Mesenchymal stem cell (in vitro differentiated cells and primary cell): ENCODE measurements at regions not wholly inside any gene's neighbourhood (a gene's known extent, or its start where the extent isn't known, plus 50 kb on each side); places are given as distances from the start of the nearest gene placed in this dataset.

Experiments used
- DNase-seq: peaks from one replicate; pipeline ENCODE4 v3.0.0-alpha.2; 2013
- H2AFZ ChIP-seq: one replicate; pipeline ENCODE4 v1.6.1; 2013; ENCODE audit warnings: low read depth, mild to moderate bottlenecking, control low read depth, inconsistent platforms, low read length, moderate library complexity
- H2AK5ac ChIP-seq: 2 replicates; pipeline ENCODE4 v1.6.1; 2013; ENCODE audit warnings: low read length, moderate library complexity, mild to moderate bottlenecking, inconsistent platforms; ENCODE audit not compliant: severe bottlenecking
- H2BK120ac ChIP-seq: one replicate; pipeline ENCODE4 v1.6.1; 2013; ENCODE audit warnings: low read depth, mild to moderate bottlenecking, inconsistent platforms, low read length, moderate library complexity
- H2BK12ac ChIP-seq, 2 experiments: one replicate each; pipeline ENCODE4 v1.6.1; 2013; ENCODE audit warnings: inconsistent platforms in 2 of 2, low read length in 2 of 2, mild to moderate bottlenecking in 2 of 2, moderate library complexity in 2 of 2, control low read depth in 1 of 2
- H2BK15ac ChIP-seq: one replicate; pipeline ENCODE4 v1.6.1; 2013; ENCODE audit warnings: mild to moderate bottlenecking, low read depth, inconsistent platforms; ENCODE audit not compliant: poor library complexity, severe bottlenecking
- H2BK5ac ChIP-seq: 2 replicates; pipeline ENCODE4 v1.6.1; 2013; ENCODE audit warnings: low read depth, mild to moderate bottlenecking, low read length, control low read depth, inconsistent platforms; ENCODE audit not compliant: poor library complexity, severe bottlenecking
- H3K14ac ChIP-seq, 2 experiments: one replicate each; pipeline ENCODE4 v1.6.1; 2013; ENCODE audit warnings: inconsistent platforms in 2 of 2, low read length in 2 of 2, control low read depth in 1 of 2, mild to moderate bottlenecking in 1 of 2, moderate library complexity in 1 of 2
- H3K18ac ChIP-seq, 2 experiments: one replicate each; pipeline ENCODE4 v1.6.1; 2013; ENCODE audit warnings: inconsistent platforms in 2 of 2, low read length in 2 of 2, control low read depth in 1 of 2, low read depth in 1 of 2, mild to moderate bottlenecking in 1 of 2
- H3K23ac ChIP-seq, 2 experiments: one replicate each; pipeline ENCODE4 v1.6.1; 2013; ENCODE audit warnings: inconsistent platforms in 2 of 2, low read length in 2 of 2, mild to moderate bottlenecking in 2 of 2, moderate library complexity in 2 of 2, control low read depth in 1 of 2
- H3K27ac ChIP-seq: 2 replicates; pipeline ENCODE4 v1.5.1; 2013; ENCODE audit warnings: mild to moderate bottlenecking, moderate library complexity, low read length, control low read depth, inconsistent platforms; ENCODE audit not compliant: poor library complexity, severe bottlenecking
- H3K27me3 ChIP-seq, 2 experiments: 2 replicates each; pipeline versions ENCODE4 v1.6.1 to v1.7.0; 2013; ENCODE audit warnings: low read length in 2 of 2, mild to moderate bottlenecking in 2 of 2, moderate library complexity in 2 of 2, control low read depth in 1 of 2, inconsistent platforms in 1 of 2; ENCODE audit not compliant: control insufficient read depth in 1 of 2, insufficient read depth in 1 of 2
- H3K36me3 ChIP-seq, 2 experiments: 2 replicates each; pipeline versions ENCODE4 v1.6.1 to v1.7.0; 2013; ENCODE audit warnings: low read length in 2 of 2, control low read depth in 1 of 2, inconsistent platforms in 1 of 2, low read depth in 1 of 2, mild to moderate bottlenecking in 1 of 2; ENCODE audit not compliant: insufficient read depth in 2 of 2, control insufficient read depth in 1 of 2
- H3K4ac ChIP-seq, 2 experiments: one replicate each; pipeline ENCODE4 v1.6.1; 2013; ENCODE audit warnings: inconsistent platforms in 2 of 2, low read length in 2 of 2, mild to moderate bottlenecking in 2 of 2, moderate library complexity in 2 of 2, control low read depth in 1 of 2, low read depth in 1 of 2
- H3K4me1 ChIP-seq: 2 replicates; pipeline ENCODE4 v1.6.1; 2013; ENCODE audit warnings: low read depth, low read length, control low read depth; ENCODE audit not compliant: control insufficient read depth, insufficient read depth
- H3K4me2 ChIP-seq: 2 replicates; pipeline ENCODE4 v1.6.1; 2013; ENCODE audit warnings: low read length, mild to moderate bottlenecking, inconsistent platforms; ENCODE audit not compliant: poor library complexity, severe bottlenecking
- H3K4me3 ChIP-seq, 2 experiments: 2 replicates each; pipeline versions ENCODE4 v1.5.1 to v1.7.0; 2013; ENCODE audit warnings: low read length in 2 of 2, mild to moderate bottlenecking in 2 of 2, control low read depth in 1 of 2, low read depth in 1 of 2; ENCODE audit not compliant: insufficient read depth in 1 of 2
- H3K79me1 ChIP-seq: replicated peaks from 2 replicates; pipeline ENCODE4 v1.6.1; 2013; ENCODE audit warnings: mild to moderate bottlenecking, control low read depth, low read length, inconsistent platforms; ENCODE audit not compliant: poor library complexity, severe bottlenecking
- H3K9ac ChIP-seq: 2 replicates; pipeline ENCODE4 v1.7.0; 2013; ENCODE audit warnings: mild to moderate bottlenecking, low read length, moderate library complexity
- H3K9me3 ChIP-seq: 2 replicates; pipeline ENCODE4 v1.7.0; 2013; ENCODE audit warnings: mild to moderate bottlenecking, low read length; ENCODE audit not compliant: control insufficient read depth
- H4K8ac ChIP-seq: one replicate; pipeline ENCODE4 v1.6.1; 2013; ENCODE audit warnings: inconsistent platforms, mild to moderate bottlenecking, low read length, moderate library complexity
- H4K91ac ChIP-seq: one replicate; pipeline ENCODE4 v1.6.1; 2013; ENCODE audit warnings: mild to moderate bottlenecking, low read length, inconsistent platforms
- WGBS: methylation state at CpG from one replicate; pipeline ENCODE4 v1.1.7; 2013; ENCODE audit warnings: mixed read lengths; 5-methylcytosine and 5-hydroxymethylcytosine counted together

- H3K4me1 ChIP-seq, result no peaks in the 10 kb centered on the region
- H4K91ac ChIP-seq, result no peak overlapping the region
- H2BK12ac ChIP-seq, result no peak overlapping the region
- no peaks in the 10 kb centered on the region for H3K36me3 ChIP-seq
- no peak overlapping the region for H2BK120ac ChIP-seq
- H3K4ac ChIP-seq, result no peak overlapping the region
- H3K79me1 ChIP-seq, result no peaks in the 10 kb centered on the region
- no peak overlapping the region for H2AFZ ChIP-seq
- H3K9ac ChIP-seq, result no peak overlapping the region
- H3K4me3 ChIP-seq, result no peak overlapping the region
- H3K27me3 ChIP-seq, result peaks cover 5 to 34% of the 10 kb centered on the region in 2 experiments
- H2BK5ac ChIP-seq, result no peak overlapping the region
- H3K23ac ChIP-seq, result no peak overlapping the region
- no peak overlapping the region for H3K4me2 ChIP-seq
- no peak for DNase-seq
- no CpG with 5 or more reads among the region's 1 CpG for WGBS
- no peak overlapping the region for H2BK15ac ChIP-seq
- no peak overlapping the region for H2AK5ac ChIP-seq
- no peaks in the 10 kb centered on the region for H3K9me3 ChIP-seq
- H3K14ac ChIP-seq, result no peak overlapping the region
- H3K18ac ChIP-seq, result no peak overlapping the region
- H4K8ac ChIP-seq, result no peak overlapping the region
- H3K27ac ChIP-seq, result no peak overlapping the region
These were observed 172.3 kb upstream of the TBCA start for GRCh38 chr5:77948476-77948875.

- H2AK5ac ChIP-seq, result no peak overlapping the region
- no peak overlapping the region for H4K8ac ChIP-seq
- H2BK12ac ChIP-seq, result no peak overlapping the region
- no peak overlapping the region for H3K4ac ChIP-seq
- no peak overlapping the region for H3K23ac ChIP-seq
- H3K18ac ChIP-seq, result no peak overlapping the region
- H3K79me1 ChIP-seq, result no peaks in the 10 kb centered on the region
- no peak overlapping the region for H2AFZ ChIP-seq
- H3K27ac ChIP-seq, result no peak overlapping the region
- H2BK15ac ChIP-seq, result no peak overlapping the region
- H3K27me3 ChIP-seq, result peaks cover 5 to 31% of the 10 kb centered on the region in 2 experiments
- DNase-seq, result no peak
- H4K91ac ChIP-seq, result no peak overlapping the region
- no peak overlapping the region for H3K4me2 ChIP-seq
- H3K9me3 ChIP-seq, result no peaks in the 10 kb centered on the region
- H3K4me3 ChIP-seq, result no peak overlapping the region
- H2BK5ac ChIP-seq, result no peak overlapping the region
- H3K9ac ChIP-seq, result no peak overlapping the region
- no peak overlapping the region for H2BK120ac ChIP-seq
- H3K14ac ChIP-seq, result no peak overlapping the region
- H3K4me1 ChIP-seq, result no peaks in the 10 kb centered on the region
- H3K36me3 ChIP-seq, result no peaks in the 10 kb centered on the region
- WGBS, result 84% methylated on average over 6 of the region's 7 CpGs
These were observed 170.9 kb upstream of the TBCA start for GRCh38 chr5:77947041-77947428.

DNA sequence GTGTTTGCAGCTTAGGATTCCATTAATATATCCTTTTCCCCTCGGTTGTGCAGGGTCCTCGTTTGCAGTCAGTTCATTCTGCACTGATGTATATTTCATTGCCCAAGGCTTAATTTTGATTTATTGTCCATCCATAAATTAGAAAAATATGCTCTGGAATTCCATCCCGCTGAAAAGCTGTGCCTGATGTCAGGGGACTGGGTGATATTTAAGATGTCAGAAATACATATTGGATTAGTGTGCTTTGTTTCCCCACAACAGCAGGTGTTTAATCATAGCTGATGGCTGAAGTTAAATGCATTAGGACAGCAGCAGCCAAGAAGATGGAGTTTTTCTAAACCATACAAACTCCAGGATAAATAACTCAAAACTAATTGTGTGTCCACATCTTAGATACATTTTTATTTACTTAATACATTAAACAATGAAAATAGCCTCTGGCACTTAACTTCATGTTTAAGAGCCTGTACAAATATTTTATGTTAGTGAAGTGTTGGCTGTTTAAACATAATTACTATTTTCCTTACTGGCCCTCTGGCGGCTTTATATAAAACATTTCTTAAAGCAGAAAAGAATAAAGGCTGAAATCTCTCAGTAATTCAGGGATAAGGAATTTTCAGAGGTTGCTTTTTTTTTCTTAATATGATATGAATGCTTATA lies 170.4 kb upstream of the TBCA start:
- Histone ChIP-seq H3K14ac (no peak overlapping the region), H3K4me3 (no peak overlapping the region), H3K18ac (no peak overlapping the region), H3K9ac (no peak overlapping the region), H2BK5ac (no peak overlapping the region), H3K79me1 (no peaks in the 10 kb centered on the region), H3K36me3 (no peaks in the 10 kb centered on the region), H3K4me1 (no peaks in the 10 kb centered on the region), H3K23ac (no peak overlapping the region), H4K91ac (no peak overlapping the region), H2AK5ac (no peak overlapping the region), H3K4ac (no peak overlapping the region), H4K8ac (no peak overlapping the region), H3K9me3 (no peaks in the 10 kb centered on the region), H2BK15ac (no peak overlapping the region), H2BK120ac (no peak overlapping the region), H3K27ac (no peak overlapping the region), H3K4me2 (no peak overlapping the region), H2BK12ac (no peak overlapping the region), H2AFZ (no peak overlapping the region), H3K27me3 (peaks cover 5 to 28% of the 10 kb centered on the region in 2 experiments)
- WGBS, result 64% methylated on average over 3 of the region's 4 CpGs
- DNase-seq, result no peak

DNA sequence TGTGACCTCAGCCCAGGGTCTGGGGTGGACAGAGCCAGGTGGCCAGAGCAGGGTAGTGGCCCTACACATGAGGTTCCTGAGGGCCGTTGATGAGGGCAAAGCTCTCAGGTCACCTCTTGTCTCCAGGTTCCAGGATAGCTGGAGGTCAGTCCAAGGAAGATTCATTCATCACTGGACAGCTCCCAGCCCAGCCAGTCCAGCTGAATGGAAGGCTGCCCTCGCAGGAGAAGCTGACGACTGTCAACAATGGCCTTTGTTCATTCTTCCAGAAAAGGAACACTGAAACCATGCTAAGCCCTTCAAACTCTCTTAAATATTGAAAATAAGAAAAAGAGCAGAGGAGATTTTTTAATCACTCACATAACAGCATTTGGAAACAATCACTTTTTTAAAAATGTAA lies 169.7 kb upstream of the TBCA start:
- Histone ChIP-seq H3K4me3 (no peak overlapping the region), H4K8ac (no peak overlapping the region), H3K27ac (no peak overlapping the region), H2AK5ac (no peak overlapping the region), H2BK12ac (no peak overlapping the region), H3K9me3 (no peaks in the 10 kb centered on the region), H3K23ac (peak overlapping the region in 1 of 2 experiments; percentile 14), H4K91ac (no peak overlapping the region), H2AFZ (no peak overlapping the region), H3K36me3 (no peaks in the 10 kb centered on the region), H3K79me1 (no peaks in the 10 kb centered on the region), H3K27me3 (peaks cover 5 to 28% of the 10 kb centered on the region in 2 experiments), H3K14ac (no peak overlapping the region), H3K4me1 (no peaks in the 10 kb centered on the region), H3K4ac (no peak overlapping the region), H2BK5ac (no peak overlapping the region), H3K18ac (no peak overlapping the region), H3K4me2 (no peak overlapping the region), H2BK120ac (no peak overlapping the region), H3K9ac (no peak overlapping the region), H2BK15ac (no peak overlapping the region)
- DNase-seq, result no peak
- 74% methylated on average over 3 of the region's 3 CpGs for WGBS
